ENCODE measurements at regions not wholly inside any gene's neighbourhood (a gene's known extent, or its start where the extent isn't known, plus 50 kb on each side); places are given as distances from the start of the nearest gene placed in this dataset.

GRCh38 chr9:96038914-96039313 is 163.4 kb downstream of the ERCC6L2 start (continued):
- no peak for TF ChIP-seq MAX (IDR thresholded peaks at IDR 0.05)
- TF ChIP-seq CEBPB (IDR thresholded peaks at IDR 0.05; ENCODE audit: low read depth, low read length) = no peak
- TF ChIP-seq, protein P1, sequence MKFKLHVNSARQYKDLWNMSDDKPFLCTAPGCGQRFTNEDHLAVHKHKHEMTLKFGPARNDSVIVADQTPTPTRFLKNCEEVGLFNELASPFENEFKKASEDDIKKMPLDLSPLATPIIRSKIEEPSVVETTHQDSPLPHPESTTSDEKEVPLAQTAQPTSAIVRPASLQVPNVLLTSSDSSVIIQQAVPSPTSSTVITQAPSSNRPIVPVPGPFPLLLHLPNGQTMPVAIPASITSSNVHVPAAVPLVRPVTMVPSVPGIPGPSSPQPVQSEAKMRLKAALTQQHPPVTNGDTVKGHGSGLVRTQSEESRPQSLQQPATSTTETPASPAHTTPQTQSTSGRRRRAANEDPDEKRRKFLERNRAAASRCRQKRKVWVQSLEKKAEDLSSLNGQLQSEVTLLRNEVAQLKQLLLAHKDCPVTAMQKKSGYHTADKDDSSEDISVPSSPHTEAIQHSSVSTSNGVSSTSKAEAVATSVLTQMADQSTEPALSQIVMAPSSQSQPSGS (IDR thresholded peaks at IDR 0.05; ENCODE audit: low read length) = no peak
